Kasumi-1 (cell line): ENCODE measurements at regions not wholly inside any gene's neighbourhood (a gene's known extent, or its start where the extent isn't known, plus 50 kb on each side); places are given as distances from the start of the nearest gene placed in this dataset.

Experiments used
- DNase-seq, 2 experiments: peaks; one replicate each; lab custom pipeline; 2025; lab: John Stamatoyannopoulos, UW

- no peak for DNase-seq
Observed at GRCh38 chr13:104769545-104769944, 1703.3 kb upstream of the SLC10A2 start.

- DNase-seq: no peak
Observed at GRCh38 chr13:104766319-104766718, 1700.1 kb upstream of the SLC10A2 start.

GRCh38 chr13:104764600-104764999, 1698.4 kb upstream of the SLC10A2 start:
- DNase-seq: no peak

- DNase-seq: no peak
Observed at GRCh38 chr13:104759069-104759468, 1692.9 kb upstream of the SLC10A2 start.

- no peak for DNase-seq
Observed at GRCh38 chr13:104757712-104758111, 1691.5 kb upstream of the SLC10A2 start.

- no peak for DNase-seq
Observed at GRCh38 chr13:104750377-104750776, 1684.2 kb upstream of the SLC10A2 start.

- no peak for DNase-seq
Observed at GRCh38 chr13:104740641-104741222, 1674.5 kb upstream of the SLC10A2 start.

GRCh38 chr13:104737713-104738112, 1671.5 kb upstream of the SLC10A2 start:
- DNase-seq: no peak

GRCh38 chr13:104733427-104733826, 1667.2 kb upstream of the SLC10A2 start:
- DNase-seq: no peak

- DNase-seq: no peak
Observed at GRCh38 chr13:104715111-104715510, 1648.9 kb upstream of the SLC10A2 start.

GRCh38 chr13:104705031-104705750, 1639.0 kb upstream of the SLC10A2 start:
- no peak for DNase-seq

- peak; percentile 12 to 14 for DNase-seq
Observed at GRCh38 chr13:104701591-104701990, 1635.4 kb upstream of the SLC10A2 start.

- DNase-seq: no peak
Observed at GRCh38 chr13:104694397-104694796, 1628.2 kb upstream of the SLC10A2 start.

GRCh38 chr13:104693126-104693525, 1626.9 kb upstream of the SLC10A2 start:
- DNase-seq: no peak

GRCh38 chr13:104691767-104692467, 1625.7 kb upstream of the SLC10A2 start:
- peak; percentile 10 to 29 for DNase-seq

GRCh38 chr13:104686484-104686883, 1620.3 kb upstream of the SLC10A2 start:
- no peak for DNase-seq

GRCh38 chr13:104683789-104684188, 1617.6 kb upstream of the SLC10A2 start:
- no peak for DNase-seq

GRCh38 chr13:104678161-104678560, 1611.9 kb upstream of the SLC10A2 start:
- DNase-seq: no peak

GRCh38 chr13:104671901-104672300, 1605.7 kb upstream of the SLC10A2 start:
- DNase-seq: no peak

- no peak for DNase-seq
Observed at GRCh38 chr13:104657196-104657595, 1591.0 kb upstream of the SLC10A2 start.

GRCh38 chr13:104650431-104650830, 1584.2 kb upstream of the SLC10A2 start:
- no peak for DNase-seq

GRCh38 chr13:104648291-104648690, 1582.1 kb upstream of the SLC10A2 start:
- DNase-seq: no peak

GRCh38 chr13:104645786-104646185, 1579.6 kb upstream of the SLC10A2 start:
- no peak for DNase-seq
